ENCODE measurements at regions not wholly inside any gene's neighbourhood (a gene's known extent, or its start where the extent isn't known, plus 50 kb on each side); places are given as distances from the start of the nearest gene placed in this dataset.

DNA sequence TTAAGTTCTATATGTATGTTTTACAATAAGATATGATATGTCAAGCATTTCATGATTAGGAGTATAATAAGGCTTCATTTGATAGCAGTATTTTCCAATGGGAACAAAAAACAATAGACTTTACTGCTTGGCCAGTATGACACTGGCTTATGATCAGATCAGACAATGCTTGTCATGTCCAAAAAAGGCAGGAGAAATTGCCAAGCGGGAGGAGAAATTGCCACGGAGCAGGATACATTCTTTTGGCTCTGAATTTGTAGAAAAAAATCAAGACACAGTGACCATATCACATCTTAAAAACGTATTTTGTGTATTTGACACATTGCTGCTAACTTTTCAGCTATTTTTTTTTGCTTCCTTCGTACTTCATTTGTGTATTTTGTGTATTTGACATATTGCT, 404.1 kb downstream of the CNTNAP4 start:
- peaks cover 4% of the 10 kb centered on the region for H3K4me1 ChIP-seq (ENCODE audit: control insufficient read depth, insufficient read depth, low read length)
- no peaks in the 10 kb centered on the region for H3K36me3 Mint-ChIP-seq (ENCODE audit: low read depth)
- no peak overlapping the region for H3K27ac ChIP-seq (ENCODE audit: low read depth, low read length)
- H3K9ac ChIP-seq (ENCODE audit: extremely low read depth, low read length, poor library complexity, severe bottlenecking): no peak overlapping the region
- H3K4me1 Mint-ChIP-seq: peaks cover 9% of the 10 kb centered on the region
- 93 to 97% methylated on average over 4 of the region's 4 CpGs for WGBS, 2 experiments (ENCODE audit: insufficient coverage in 1 of 2, insufficient read length in 1 of 2)
- H3K9me3 ChIP-seq (ENCODE audit: control insufficient read depth, low read length): no peaks in the 10 kb centered on the region
- no peaks in the 10 kb centered on the region for H3K27me3 Mint-ChIP-seq (ENCODE audit: insufficient read depth)
- H3K4me3 ChIP-seq (ENCODE audit: low read length): no peak overlapping the region
- no peaks in the 10 kb centered on the region for H3K36me3 ChIP-seq (ENCODE audit: control insufficient read depth, insufficient read depth, low read length)
- no peak for DNase-seq
- TF ChIP-seq CTCF (conservative IDR thresholded peaks at IDR 0.05): no peak
- peaks cover 8% of the 10 kb centered on the region for H3K9me3 Mint-ChIP-seq
- no peaks in the 10 kb centered on the region for H3K27me3 ChIP-seq (ENCODE audit: control insufficient read depth, insufficient read depth, low read length, poor library complexity, severe bottlenecking)
- H3K27ac Mint-ChIP-seq: no peak overlapping the region
- no peak overlapping the region for H3K4me3 Mint-ChIP-seq

DNA sequence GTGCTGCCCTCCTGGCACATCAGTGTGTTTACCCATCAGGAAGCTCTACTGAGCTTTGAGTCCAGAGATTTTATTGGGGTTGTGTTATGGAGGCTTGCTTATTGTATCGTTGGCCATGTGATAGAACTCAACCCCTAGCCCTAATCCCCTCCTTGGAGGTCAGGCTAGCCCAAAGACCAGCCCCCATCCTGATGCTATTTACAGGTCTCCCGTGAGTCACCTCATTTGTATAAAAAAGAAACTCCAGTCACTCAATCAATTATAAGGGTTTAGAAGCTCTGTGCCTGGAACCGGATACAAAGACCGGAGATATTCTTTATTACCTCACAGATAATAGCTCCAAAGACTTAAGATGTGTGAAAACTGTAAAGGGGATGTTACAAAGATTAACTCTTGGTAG, 405.9 kb downstream of the CNTNAP4 start:
- H3K9me3 Mint-ChIP-seq: peaks cover 8% of the 10 kb centered on the region
- H3K9ac ChIP-seq (ENCODE audit: extremely low read depth, low read length, poor library complexity, severe bottlenecking): no peak overlapping the region
- no peak overlapping the region for H3K4me3 Mint-ChIP-seq
- no peaks in the 10 kb centered on the region for H3K9me3 ChIP-seq (ENCODE audit: control insufficient read depth, low read length)
- peaks cover 4% of the 10 kb centered on the region for H3K4me1 ChIP-seq (ENCODE audit: control insufficient read depth, insufficient read depth, low read length)
- no peaks in the 10 kb centered on the region for H3K36me3 Mint-ChIP-seq (ENCODE audit: low read depth)
- DNase-seq: peak; percentile 69
- no peaks in the 10 kb centered on the region for H3K27me3 ChIP-seq (ENCODE audit: control insufficient read depth, insufficient read depth, low read length, poor library complexity, severe bottlenecking)
- H3K4me3 ChIP-seq (ENCODE audit: low read length): no peak overlapping the region
- H3K27ac Mint-ChIP-seq: peak overlapping the region; percentile 81
- no peak overlapping the region for H3K27ac ChIP-seq (ENCODE audit: low read depth, low read length)
- no peaks in the 10 kb centered on the region for H3K27me3 Mint-ChIP-seq (ENCODE audit: insufficient read depth)
- H3K4me1 Mint-ChIP-seq: peaks cover 9% of the 10 kb centered on the region
- no peak for TF ChIP-seq CTCF (conservative IDR thresholded peaks at IDR 0.05)
- 48% methylated on average over 2 of the region's 4 CpGs; no CpG with 5 or more reads in 1 of the 2 experiments for WGBS, 2 experiments (ENCODE audit: insufficient coverage in 1 of 2, insufficient read length in 1 of 2)
- no peaks in the 10 kb centered on the region for H3K36me3 ChIP-seq (ENCODE audit: control insufficient read depth, insufficient read depth, low read length)

- H3K27ac ChIP-seq (ENCODE audit: low read depth, low read length): no peak overlapping the region
- WGBS, 2 experiments (ENCODE audit: insufficient coverage in 1 of 2, insufficient read length in 1 of 2): 82 to 83% methylated on average over 1 to 2 of the region's 2 CpGs
- H3K9ac ChIP-seq (ENCODE audit: extremely low read depth, low read length, poor library complexity, severe bottlenecking): no peak overlapping the region
- Mint-ChIP-seq H3K4me3 (no peak overlapping the region), H3K4me1 (no peaks in the 10 kb centered on the region), H3K9me3 (peaks cover 3% of the 10 kb centered on the region), H3K27ac (no peak overlapping the region), H3K27me3 (ENCODE audit: insufficient read depth) (peaks cover 2% of the 10 kb centered on the region), H3K36me3 (ENCODE audit: low read depth) (no peaks in the 10 kb centered on the region)
- no peak for TF ChIP-seq CTCF (conservative IDR thresholded peaks at IDR 0.05)
- H3K4me3 ChIP-seq (ENCODE audit: low read length): no peak overlapping the region
- no peaks in the 10 kb centered on the region for H3K4me1 ChIP-seq (ENCODE audit: control insufficient read depth, insufficient read depth, low read length)
- H3K9me3 ChIP-seq (ENCODE audit: control insufficient read depth, low read length): no peaks in the 10 kb centered on the region
- no peaks in the 10 kb centered on the region for H3K36me3 ChIP-seq (ENCODE audit: control insufficient read depth, insufficient read depth, low read length)
- no peak for DNase-seq
- no peaks in the 10 kb centered on the region for H3K27me3 ChIP-seq (ENCODE audit: control insufficient read depth, insufficient read depth, low read length, poor library complexity, severe bottlenecking)
These were observed 419.7 kb downstream of the CNTNAP4 start for GRCh38 chr16:76696876-76697275.
